Upper lobe of left lung (tissue), 4 donors: ENCODE measurements at regions not wholly inside any gene's neighbourhood (a gene's known extent, or its start where the extent isn't known, plus 50 kb on each side); places are given as distances from the start of the nearest gene placed in this dataset.

Source experiments
- CTCF ChIP-seq, 6 experiments: fragments of 450-650 bp in 4 of 6; fragments of 200-600 bp in 2 of 6; sonication (generic) in 2 of 6; IDR thresholded peaks; one replicate each; pipeline ENCODE4 v1.5.1; 2016 to 2019; ENCODE audit warnings: antibody characterized with exemption in 6 of 6
- EP300 ChIP-seq, 4 donors: sonication (generic); formaldehyde crosslinking; IDR thresholded peaks; one replicate each; pipeline ENCODE4 v1.5.1; 2017; ENCODE audit warnings: antibody characterized with exemption in 4 of 4, control low read depth in 2 of 4
- POLR2AphosphoS5 ChIP-seq, 2 donors: sonication (generic); formaldehyde crosslinking; IDR thresholded peaks; one replicate each; pipeline ENCODE4 v1.5.1; 2017; ENCODE audit warnings: antibody characterized with exemption in 2 of 2

GRCh38 chr9:111102793-111103464 is 64.7 kb upstream of the LPAR1 start:
- TF ChIP-seq CTCF (IDR thresholded peaks at IDR 0.05) (no peak), EP300 (IDR thresholded peaks at IDR 0.05) (no peak), POLR2AphosphoS5 (IDR thresholded peaks at IDR 0.05) (no peak)
